Keratinocyte (primary cell): ENCODE measurements at regions not wholly inside any gene's neighbourhood (a gene's known extent, or its start where the extent isn't known, plus 50 kb on each side); places are given as distances from the start of the nearest gene placed in this dataset.

ENCODE experiments used
- DNase-seq: peaks from one replicate; pipeline ENCODE4 v3.0.0-alpha.2; 2011; ENCODE audit warnings: low read depth, missing footprints, low spot score
- FAIRE-seq: peaks from 2 replicates; lab custom pipeline; 2011; peaks lifted over from hg19 to GRCh38; lab: Jason Lieb, UNC
- H2AFZ ChIP-seq: 2 replicates; pipeline ENCODE4 v1.6.0; 2012; ENCODE audit warnings: low read length, control low read depth, inconsistent platforms; ENCODE audit not compliant: control insufficient read depth
- H3K27ac ChIP-seq: 2 replicates; pipeline ENCODE4 v1.5.1; 2011; ENCODE audit warnings: low read length; ENCODE audit not compliant: control insufficient read depth, insufficient read depth
- H3K27me3 ChIP-seq: 3 replicates; pipeline ENCODE4 v1.6.0; 2011; ENCODE audit warnings: low read length; ENCODE audit not compliant: control insufficient read depth, insufficient read depth; ENCODE audit errors: extremely low read depth
- H3K36me3 ChIP-seq, 2 experiments: 2 replicates in 1 of 2; 3 replicates in 1 of 2; pipeline ENCODE4 v1.5.1; 2011; ENCODE audit warnings: low read length in 2 of 2, mild to moderate bottlenecking in 1 of 2; ENCODE audit not compliant: control insufficient read depth in 2 of 2, insufficient read depth in 2 of 2; ENCODE audit errors: extremely low read depth in 1 of 2
- H3K4me1 ChIP-seq: 3 replicates; pipeline ENCODE4 v1.5.1; 2011; ENCODE audit warnings: low read length; ENCODE audit not compliant: control insufficient read depth, insufficient read depth; ENCODE audit errors: extremely low read depth
- H3K4me2 ChIP-seq: 3 replicates; pipeline ENCODE4 v1.6.0; 2011; ENCODE audit warnings: low read depth, low read length; ENCODE audit not compliant: control insufficient read depth, insufficient read depth; ENCODE audit errors: extremely low read depth
- H3K4me3 ChIP-seq, 3 experiments: fragments of 200-600 bp in 1 of 3; sonication (generic) in 1 of 3; 2 replicates in 2 of 3; 3 replicates in 1 of 3; pipeline ENCODE4 v1.5.1; 2011 to 2016; ENCODE audit warnings: low read length in 3 of 3, mild to moderate bottlenecking in 3 of 3, control low read depth in 2 of 3, inconsistent platforms in 1 of 3, low read depth in 1 of 3, mixed read lengths in 1 of 3, mixed run types in 1 of 3, moderate library complexity in 1 of 3; ENCODE audit not compliant: control insufficient read depth in 2 of 3, insufficient read depth in 2 of 3; ENCODE audit errors: extremely low read depth in 1 of 3
- H3K79me2 ChIP-seq: 2 replicates; pipeline ENCODE4 v1.6.0; 2012; ENCODE audit warnings: low read length; ENCODE audit not compliant: control insufficient read depth, insufficient read depth
- H3K9ac ChIP-seq: 3 replicates; pipeline ENCODE4 v1.6.0; 2011; ENCODE audit warnings: low read length; ENCODE audit not compliant: control insufficient read depth, insufficient read depth; ENCODE audit errors: extremely low read depth
- H3K9me1 ChIP-seq: 3 replicates; pipeline ENCODE4 v1.6.0; 2011; ENCODE audit warnings: low read length; ENCODE audit not compliant: control insufficient read depth, insufficient read depth; ENCODE audit errors: extremely low read depth
- H3K9me3 ChIP-seq: 2 replicates; pipeline ENCODE4 v1.5.1; 2012; ENCODE audit warnings: low read depth, low read length; ENCODE audit not compliant: control insufficient read depth
- H4K20me1 ChIP-seq: 3 replicates; pipeline ENCODE4 v1.6.0; 2011; ENCODE audit warnings: low read length; ENCODE audit not compliant: control insufficient read depth, insufficient read depth; ENCODE audit errors: extremely low read depth
- CTCF ChIP-seq, 3 experiments: IDR thresholded peaks in 1 of 3; conservative IDR thresholded peaks in 1 of 3; optimal IDR thresholded peaks in 1 of 3; 2 replicates in 2 of 3; 3 replicates in 1 of 3; pipeline versions ENCODE3 to v1.5.1; 2011; ENCODE audit warnings: low read length in 3 of 3, mild to moderate bottlenecking in 3 of 3, moderate library complexity in 2 of 3, control low read depth in 1 of 3, inconsistent platforms in 1 of 3; ENCODE audit not compliant: insufficient read depth in 2 of 3; ENCODE audit errors: extremely low read depth in 1 of 3
- EZH2 ChIP-seq: IDR thresholded peaks from one replicate; pipeline ENCODE4 v1.6.1; 2012; ENCODE audit warnings: inconsistent platforms, mild to moderate bottlenecking, low read length, moderate library complexity
- dilution Hi-C: fragments of 300-500 bp; cut with MboI; formaldehyde crosslinking; loops from one replicate; pipeline ENCODE4 v1.7.0; 2020; ENCODE audit warnings: low sequenced_read_pairs; ENCODE audit not compliant: extremely low pct_ligation_motif_present

DNA sequence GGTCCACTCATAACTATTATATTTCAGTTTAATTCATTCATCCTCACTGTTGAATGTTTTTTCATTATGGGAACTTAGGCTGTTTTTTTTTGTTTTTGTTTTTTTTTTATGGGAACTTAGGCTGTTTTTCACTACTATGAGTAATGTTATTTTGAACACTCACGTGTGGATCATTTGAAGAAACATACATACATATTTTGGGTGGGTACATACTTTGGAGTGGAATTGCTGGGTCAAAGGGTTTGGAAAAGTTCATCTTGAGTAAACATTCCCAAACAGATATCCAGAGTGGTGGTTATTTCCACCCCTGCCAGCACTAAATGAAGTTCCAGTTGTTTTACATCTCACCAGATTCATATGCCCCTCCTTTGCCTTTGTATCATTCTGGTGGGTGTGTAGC, 584.4 kb downstream of the PSAT1 start:
- Histone ChIP-seq H3K4me2 (no peak overlapping the region), H4K20me1 (no peaks in the 10 kb centered on the region), H3K9me3 (no peaks in the 10 kb centered on the region), H3K9ac (no peak overlapping the region), H3K9me1 (no peaks in the 10 kb centered on the region), H3K79me2 (no peaks in the 10 kb centered on the region), H2AFZ (no peak overlapping the region), H3K27ac (no peak overlapping the region), H3K36me3 (no peaks in the 10 kb centered on the region), H3K4me1 (no peaks in the 10 kb centered on the region), H3K27me3 (no peaks in the 10 kb centered on the region), H3K4me3 (no peak overlapping the region)
- FAIRE-seq (no peak), DNase-seq (no peak)
- dilution Hi-C loops, result no loop called here
- TF ChIP-seq CTCF (optimal IDR thresholded peaks at IDR 0.05 in 1 of 3, IDR thresholded peaks at IDR 0.05 in 1 of 3, conservative IDR thresholded peaks at IDR 0.05 in 1 of 3; ENCODE audit: extremely low read depth in 1 of 3, insufficient read depth in 2 of 3, low read length in 3 of 3) (no peak), EZH2 (no peak)

- Histone ChIP-seq H4K20me1 (no peaks in the 10 kb centered on the region), H3K27me3 (no peaks in the 10 kb centered on the region), H3K9me1 (no peaks in the 10 kb centered on the region), H3K4me1 (no peaks in the 10 kb centered on the region), H3K4me2 (no peak overlapping the region), H3K9me3 (no peaks in the 10 kb centered on the region), H3K4me3 (no peak overlapping the region), H3K36me3 (no peaks in the 10 kb centered on the region), H3K79me2 (no peaks in the 10 kb centered on the region), H2AFZ (no peak overlapping the region), H3K9ac (no peak overlapping the region), H3K27ac (no peak overlapping the region)
- DNase-seq (no peak), FAIRE-seq (no peak)
- dilution Hi-C loops, result no loop called here
- TF ChIP-seq EZH2 (no peak), CTCF (optimal IDR thresholded peaks at IDR 0.05 in 1 of 3, IDR thresholded peaks at IDR 0.05 in 1 of 3, conservative IDR thresholded peaks at IDR 0.05 in 1 of 3; ENCODE audit: extremely low read depth in 1 of 3, insufficient read depth in 2 of 3, low read length in 3 of 3) (no peak)
These were observed 585.6 kb downstream of the PSAT1 start for GRCh38 chr9:78882481-78882880.
